ENCODE measurements at regions not wholly inside any gene's neighbourhood (a gene's known extent, or its start where the extent isn't known, plus 50 kb on each side); places are given as distances from the start of the nearest gene placed in this dataset.
"Not testable (repeated sequence)": the region's sequence is repeated elsewhere in the genome, so short reads cannot be mapped to it uniquely, and the experiment has no call there.

- TF ChIP-seq POLR2AphosphoS5 (IDR thresholded peaks at IDR 0.05) (no peak), CTCF (IDR thresholded peaks at IDR 0.05) (no peak), EP300 (IDR thresholded peaks at IDR 0.05; ENCODE audit: low read depth) (no peak), POLR2A (IDR thresholded peaks at IDR 0.05) (no peak)
- Histone ChIP-seq H3K27ac (no peak overlapping the region), H3K4me3 (no peak overlapping the region), H3K4me1 (peaks cover 0 to 5% (median 2%) of the 10 kb centered on the region in 4 donors), H3K9me3 (no peaks in the 10 kb centered on the region), H3K27me3 (peaks cover 15% of the 10 kb centered on the region), H3K36me3 (no peaks in the 10 kb centered on the region)
- WGBS, 2 donors (ENCODE audit: low coverage in 1 of 2) = 68 to 100% methylated on average over 2 to 4 of the region's 4 CpGs
- no peak for DNase-seq
- in situ Hi-C loops (cut with MboI; ENCODE audit: low pct_ligation_motif_present in 1 of 4, low pct_unique_long_range_greater_than_20kb in 1 of 4, low sequenced_read_pairs in 3 of 4) (loop anchor here in 1 of 4 donors (25.0 kb wide), 1 partner anchor 435 kb away; no protein-coding TSS in a partner anchor), intact Hi-C loops (cut with DNase I; ENCODE audit: low total_unique reads) (no loop called here)
Observed at GRCh38 chr3:72652395-72652794, 195.8 kb downstream of the SHQ1 start.

GRCh38 chr3:72651498-72651897 lies 196.7 kb downstream of the SHQ1 start:
- Histone ChIP-seq H3K27me3 (peaks cover 13% of the 10 kb centered on the region), H3K36me3 (no peaks in the 10 kb centered on the region), H3K9me3 (no peaks in the 10 kb centered on the region), H3K4me1 (peaks cover 0 to 5% (median 2%) of the 10 kb centered on the region in 4 donors), H3K27ac (no peak overlapping the region), H3K4me3 (no peak overlapping the region)
- DNase-seq = no peak
- TF ChIP-seq POLR2AphosphoS5 (IDR thresholded peaks at IDR 0.05) = no peak
- TF ChIP-seq EP300 (IDR thresholded peaks at IDR 0.05; ENCODE audit: low read depth) = no peak
- in situ Hi-C loops (cut with MboI; ENCODE audit: low pct_ligation_motif_present in 1 of 4, low pct_unique_long_range_greater_than_20kb in 1 of 4, low sequenced_read_pairs in 3 of 4) (loop anchor here in 1 of 4 donors (25.0 kb wide), 1 partner anchor 436 kb away; no protein-coding TSS in a partner anchor), intact Hi-C loops (cut with DNase I; ENCODE audit: low total_unique reads) (no loop called here)
- 100% methylated on average over 2 of the region's 2 CpGs for WGBS, 2 donors (ENCODE audit: low coverage in 1 of 2)

GRCh38 chr3:72646263-72646662 lies 202.0 kb downstream of the SHQ1 start:
- no peak overlapping the region for H3K27ac ChIP-seq
- TF ChIP-seq EP300 (IDR thresholded peaks at IDR 0.05; ENCODE audit: low read depth) = no peak
- H3K4me1 ChIP-seq = no peaks in the 10 kb centered on the region
- no peak for DNase-seq
- no peaks in the 10 kb centered on the region for H3K9me3 ChIP-seq
- H3K36me3 ChIP-seq = no peaks in the 10 kb centered on the region
- no peak overlapping the region for H3K4me3 ChIP-seq
- in situ Hi-C loops (cut with MboI; ENCODE audit: low pct_ligation_motif_present in 1 of 4, low pct_unique_long_range_greater_than_20kb in 1 of 4, low sequenced_read_pairs in 3 of 4) = no loop called here
- 50 to 82% methylated on average over 2 of the region's 2 CpGs for WGBS, 2 donors (ENCODE audit: low coverage in 1 of 2)
- H3K27me3 ChIP-seq = no peaks in the 10 kb centered on the region
- intact Hi-C loops (cut with DNase I; ENCODE audit: low total_unique reads) = no loop called here

- intact Hi-C loops (cut with DNase I; ENCODE audit: low total_unique reads); H3K36me3 ChIP-seq; in situ Hi-C loops (cut with MboI; ENCODE audit: low pct_ligation_motif_present in 1 of 4, low pct_unique_long_range_greater_than_20kb in 1 of 4, low sequenced_read_pairs in 3 of 4); H3K9me3 ChIP-seq; H3K27me3 ChIP-seq; H3K27ac ChIP-seq; H3K4me1 ChIP-seq; DNase-seq; H3K4me3 ChIP-seq: not testable (repeated sequence)
- 94 to 100% methylated on average over 1 to 8 of the region's 8 CpGs for WGBS, 2 donors (ENCODE audit: low coverage in 1 of 2)
Observed at GRCh38 chr3:72643635-72644034, 204.6 kb downstream of the SHQ1 start.

GRCh38 chr3:72641684-72642083 lies 206.6 kb downstream of the SHQ1 start:
- Histone ChIP-seq H3K27ac (no peak overlapping the region), H3K4me1 (no peaks in the 10 kb centered on the region), H3K27me3 (no peaks in the 10 kb centered on the region), H3K4me3 (no peak overlapping the region), H3K9me3 (no peaks in the 10 kb centered on the region), H3K36me3 (no peaks in the 10 kb centered on the region)
- in situ Hi-C loops (cut with MboI; ENCODE audit: low pct_ligation_motif_present in 1 of 4, low pct_unique_long_range_greater_than_20kb in 1 of 4, low sequenced_read_pairs in 3 of 4) (no loop called here), intact Hi-C loops (cut with DNase I; ENCODE audit: low total_unique reads) (no loop called here)
- DNase-seq = no peak
- 71% methylated on average over 2 of the region's 2 CpGs; no CpG with 5 or more reads in 1 of the 2 donors for WGBS, 2 donors (ENCODE audit: low coverage in 1 of 2)
- TF ChIP-seq CTCF (IDR thresholded peaks at IDR 0.05) = no peak
- no peak for TF ChIP-seq EP300 (IDR thresholded peaks at IDR 0.05; ENCODE audit: low read depth)
- no peak for TF ChIP-seq POLR2A (IDR thresholded peaks at IDR 0.05)
- no peak for TF ChIP-seq POLR2AphosphoS5 (IDR thresholded peaks at IDR 0.05)

GRCh38 chr3:72641072-72641471 lies 207.2 kb downstream of the SHQ1 start:
- Histone ChIP-seq H3K36me3 (no peaks in the 10 kb centered on the region), H3K9me3 (no peaks in the 10 kb centered on the region), H3K27me3 (no peaks in the 10 kb centered on the region), H3K4me1 (no peaks in the 10 kb centered on the region), H3K4me3 (no peak overlapping the region), H3K27ac (no peak overlapping the region)
- TF ChIP-seq POLR2A (IDR thresholded peaks at IDR 0.05) = no peak
- TF ChIP-seq EP300 (IDR thresholded peaks at IDR 0.05; ENCODE audit: low read depth) = no peak
- no peak for TF ChIP-seq POLR2AphosphoS5 (IDR thresholded peaks at IDR 0.05)
- no peak for TF ChIP-seq CTCF (IDR thresholded peaks at IDR 0.05)
- in situ Hi-C loops (cut with MboI; ENCODE audit: low pct_ligation_motif_present in 1 of 4, low pct_unique_long_range_greater_than_20kb in 1 of 4, low sequenced_read_pairs in 3 of 4) (no loop called here), intact Hi-C loops (cut with DNase I; ENCODE audit: low total_unique reads) (no loop called here)
- DNase-seq = no peak
- WGBS, 2 donors (ENCODE audit: low coverage in 1 of 2) = 92% methylated on average over 4 of the region's 4 CpGs; no CpG with 5 or more reads in 1 of the 2 donors

Data from transverse colon (tissue), 4 donors.